ENCODE measurements at regions not wholly inside any gene's neighbourhood (a gene's known extent, or its start where the extent isn't known, plus 50 kb on each side); places are given as distances from the start of the nearest gene placed in this dataset.

DNA sequence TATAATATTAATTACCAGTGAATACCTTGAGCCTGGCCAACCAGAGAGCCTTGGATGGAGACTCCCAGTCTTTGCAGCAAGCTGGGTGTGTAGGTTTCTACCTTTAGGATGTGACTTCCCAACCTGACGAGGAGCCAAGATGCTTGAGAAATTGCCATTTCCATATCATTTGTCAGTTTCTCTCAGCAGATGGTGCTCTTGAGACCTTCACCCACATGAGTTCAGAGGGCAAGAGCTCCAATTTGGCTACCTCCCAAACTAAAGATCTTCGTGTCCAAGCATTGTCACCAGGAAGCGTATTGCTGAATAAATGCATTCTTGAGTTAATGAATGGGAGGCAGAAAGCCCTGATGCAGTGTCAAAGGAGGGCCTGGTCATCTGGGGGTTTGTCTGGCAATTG is 106.4 kb upstream of the TBX5 start:
- no peak for TF ChIP-seq EZH2phosphoT487 (IDR thresholded peaks at IDR 0.05; ENCODE audit: borderline replicate concordance)
- TF ChIP-seq, protein P1, sequence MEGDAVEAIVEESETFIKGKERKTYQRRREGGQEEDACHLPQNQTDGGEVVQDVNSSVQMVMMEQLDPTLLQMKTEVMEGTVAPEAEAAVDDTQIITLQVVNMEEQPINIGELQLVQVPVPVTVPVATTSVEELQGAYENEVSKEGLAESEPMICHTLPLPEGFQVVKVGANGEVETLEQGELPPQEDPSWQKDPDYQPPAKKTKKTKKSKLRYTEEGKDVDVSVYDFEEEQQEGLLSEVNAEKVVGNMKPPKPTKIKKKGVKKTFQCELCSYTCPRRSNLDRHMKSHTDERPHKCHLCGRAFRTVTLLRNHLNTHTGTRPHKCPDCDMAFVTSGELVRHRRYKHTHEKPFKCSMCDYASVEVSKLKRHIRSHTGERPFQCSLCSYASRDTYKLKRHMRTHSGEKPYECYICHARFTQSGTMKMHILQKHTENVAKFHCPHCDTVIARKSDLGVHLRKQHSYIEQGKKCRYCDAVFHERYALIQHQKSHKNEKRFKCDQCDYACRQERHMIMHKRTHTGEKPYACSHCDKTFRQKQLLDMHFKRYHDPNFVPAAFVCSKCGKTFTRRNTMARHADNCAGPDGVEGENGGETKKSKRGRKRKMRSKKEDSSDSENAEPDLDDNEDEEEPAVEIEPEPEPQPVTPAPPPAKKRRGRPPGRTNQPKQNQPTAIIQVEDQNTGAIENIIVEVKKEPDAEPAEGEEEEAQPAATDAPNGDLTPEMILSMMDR (conservative IDR thresholded peaks at IDR 0.05; ENCODE audit: low read length): no peak
- Histone ChIP-seq H3K9me2 (replicated peaks; ENCODE audit: low read depth, low read length) (no peaks in the 10 kb centered on the region), H3K79me2 (ENCODE audit: insufficient read depth, low read length) (no peaks in the 10 kb centered on the region), H3K9ac (ENCODE audit: low read depth, low read length, poor library complexity, severe bottlenecking) (no peak overlapping the region), H3K4me2 (ENCODE audit: low read depth, low read length, poor library complexity, severe bottlenecking) (no peak overlapping the region), H3K9me3 (ENCODE audit: insufficient read depth, low read depth, low read length) (no peaks in the 10 kb centered on the region), H2AFZ (ENCODE audit: low read length) (no peak overlapping the region), H3K36me3 (ENCODE audit: insufficient read depth, low read length) (no peaks in the 10 kb centered on the region), H3K4me1 (ENCODE audit: insufficient read depth, low read length, poor library complexity, severe bottlenecking) (no peaks in the 10 kb centered on the region), H4K20me1 (ENCODE audit: insufficient read depth, low read length, poor library complexity, severe bottlenecking) (no peaks in the 10 kb centered on the region), H3K4me3 (ENCODE audit: low read length, poor library complexity, severe bottlenecking) (no peak overlapping the region), H3F3A (ENCODE audit: low read depth) (no peaks in the 10 kb centered on the region), H3K27me3 (ENCODE audit: insufficient read depth, low read length, poor library complexity, severe bottlenecking) (no peaks in the 10 kb centered on the region)

DNA sequence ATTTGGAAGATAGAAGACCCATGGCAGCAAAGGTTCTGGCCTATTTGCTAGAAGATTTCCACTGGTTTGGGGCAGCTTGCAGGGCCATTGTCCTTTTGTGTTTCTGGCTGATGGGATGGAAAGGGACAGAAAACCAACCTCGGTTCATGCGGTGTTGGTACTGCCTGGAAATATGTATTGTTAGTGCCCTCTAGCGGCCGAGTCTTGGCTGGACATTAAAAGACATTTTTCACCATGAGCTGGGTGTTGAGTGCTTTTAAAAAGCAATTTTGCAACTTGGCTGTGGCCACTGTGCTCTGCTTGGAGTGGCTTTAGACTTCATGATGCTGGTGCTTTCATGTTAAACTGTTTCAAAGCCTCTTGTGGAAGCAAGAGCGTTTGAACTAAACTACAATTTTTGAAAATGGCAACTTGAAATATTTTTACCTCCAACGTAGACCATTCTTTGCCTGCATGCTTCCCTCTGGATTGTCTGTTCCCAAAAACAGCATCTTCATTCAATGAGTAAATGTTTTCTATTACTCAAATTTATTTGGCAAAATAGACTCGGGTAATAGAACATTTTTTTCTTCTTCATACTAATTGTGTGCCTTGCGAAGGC is 102.7 kb upstream of the TBX5 start:
- H4K20me1 ChIP-seq (ENCODE audit: insufficient read depth, low read length, poor library complexity, severe bottlenecking): no peaks in the 10 kb centered on the region
- no peak overlapping the region for H3K4me2 ChIP-seq (ENCODE audit: low read depth, low read length, poor library complexity, severe bottlenecking)
- no peaks in the 10 kb centered on the region for H3K27me3 ChIP-seq (ENCODE audit: insufficient read depth, low read length, poor library complexity, severe bottlenecking)
- TF ChIP-seq EZH2phosphoT487 (IDR thresholded peaks at IDR 0.05; ENCODE audit: borderline replicate concordance): no peak
- TF ChIP-seq, protein P1 (conservative IDR thresholded peaks at IDR 0.05; ENCODE audit: low read length): peak; percentile 87
- H3K9ac ChIP-seq (ENCODE audit: low read depth, low read length, poor library complexity, severe bottlenecking): no peak overlapping the region
- no peaks in the 10 kb centered on the region for H3K36me3 ChIP-seq (ENCODE audit: insufficient read depth, low read length)
- H3K4me3 ChIP-seq (ENCODE audit: low read length, poor library complexity, severe bottlenecking): no peak overlapping the region
- 0 out of 2 replicates have a peak overlapping the region, but pooled peaks have one; percentile 33 for H2AFZ ChIP-seq (ENCODE audit: low read length)
- H3K9me2 ChIP-seq (replicated peaks; ENCODE audit: low read depth, low read length): no peaks in the 10 kb centered on the region
- no peaks in the 10 kb centered on the region for H3F3A ChIP-seq (ENCODE audit: low read depth)
- H3K79me2 ChIP-seq (ENCODE audit: insufficient read depth, low read length): no peaks in the 10 kb centered on the region
- no peaks in the 10 kb centered on the region for H3K9me3 ChIP-seq (ENCODE audit: insufficient read depth, low read depth, low read length)
- H3K4me1 ChIP-seq (ENCODE audit: insufficient read depth, low read length, poor library complexity, severe bottlenecking): no peaks in the 10 kb centered on the region

DNA sequence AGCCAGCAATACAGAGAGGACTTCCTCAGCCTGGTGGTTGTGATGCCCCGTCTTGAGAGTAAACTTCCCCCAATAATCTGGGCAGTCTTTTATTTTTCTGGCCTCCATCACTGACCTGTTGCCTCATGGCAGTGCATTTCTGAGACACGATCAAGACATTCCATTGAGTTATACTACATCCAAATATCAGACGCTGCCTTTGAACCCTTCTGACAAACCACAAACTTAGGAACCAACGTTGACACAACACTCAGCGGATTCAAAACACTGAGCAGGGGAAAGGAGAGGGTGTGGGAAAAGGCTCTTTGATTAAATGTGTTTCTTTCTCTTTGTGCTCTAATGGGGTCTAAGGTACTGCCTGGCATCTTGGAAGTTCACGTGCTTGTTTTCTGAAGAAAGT is 100.7 kb upstream of the TBX5 start:
- Histone ChIP-seq H3K36me3 (ENCODE audit: insufficient read depth, low read length) (no peaks in the 10 kb centered on the region), H2AFZ (ENCODE audit: low read length) (no peak overlapping the region), H3K9ac (ENCODE audit: low read depth, low read length, poor library complexity, severe bottlenecking) (no peak overlapping the region), H3K4me3 (ENCODE audit: low read length, poor library complexity, severe bottlenecking) (no peak overlapping the region), H4K20me1 (ENCODE audit: insufficient read depth, low read length, poor library complexity, severe bottlenecking) (no peaks in the 10 kb centered on the region), H3K9me2 (replicated peaks; ENCODE audit: low read depth, low read length) (no peaks in the 10 kb centered on the region), H3K27me3 (ENCODE audit: insufficient read depth, low read length, poor library complexity, severe bottlenecking) (no peaks in the 10 kb centered on the region), H3K9me3 (ENCODE audit: insufficient read depth, low read depth, low read length) (no peaks in the 10 kb centered on the region), H3K4me2 (ENCODE audit: low read depth, low read length, poor library complexity, severe bottlenecking) (no peak overlapping the region), H3K79me2 (ENCODE audit: insufficient read depth, low read length) (no peaks in the 10 kb centered on the region), H3K4me1 (ENCODE audit: insufficient read depth, low read length, poor library complexity, severe bottlenecking) (no peaks in the 10 kb centered on the region), H3F3A (ENCODE audit: low read depth) (no peaks in the 10 kb centered on the region)
- TF ChIP-seq, protein P1 (conservative IDR thresholded peaks at IDR 0.05; ENCODE audit: low read length): no peak
- no peak for TF ChIP-seq EZH2phosphoT487 (IDR thresholded peaks at IDR 0.05; ENCODE audit: borderline replicate concordance)

All from Loucy (cell line).